Stomach (tissue), 8 donors: ENCODE measurements at regions not wholly inside any gene's neighbourhood (a gene's known extent, or its start where the extent isn't known, plus 50 kb on each side); places are given as distances from the start of the nearest gene placed in this dataset.

Source experiments
- DNase-seq, 2 donors: peaks; one replicate each; pipeline versions ENCODE4 v3.0.0 to v3.0.0-alpha.2; 2013 to 2019
- H3K27ac ChIP-seq, 5 donors: fragments of 200-600 bp in 4 of 5; sonication (generic) in 4 of 5; one replicate each; pipeline ENCODE4 v1.5.1; 2013 to 2019; ENCODE audit warnings: mild to moderate bottlenecking in 1 of 5, moderate library complexity in 1 of 5
- H3K27me3 ChIP-seq, 3 donors: fragments of 200-600 bp; sonication (generic); one replicate each; pipeline ENCODE4 v1.5.1; 2017 to 2019; ENCODE audit warnings: mixed run types in 1 of 3
- H3K36me3 ChIP-seq, 4 donors: fragments of 200-600 bp; sonication (generic); 1 replicate in 3 of 4; 2 replicates in 1 of 4; pipeline ENCODE4 v1.5.1; 2016 to 2019
- H3K4me1 ChIP-seq, 4 donors: fragments of 200-600 bp; sonication (generic); one replicate each; pipeline ENCODE4 v1.5.1; 2016 to 2019
- H3K4me3 ChIP-seq, 4 donors: fragments of 200-600 bp; sonication (generic) in 3 of 4; one replicate each; pipeline ENCODE4 v1.5.1; 2016 to 2019; ENCODE audit warnings: mild to moderate bottlenecking in 1 of 4
- H3K9me3 ChIP-seq, 4 donors: fragments of 200-600 bp; sonication (generic); one replicate each; pipeline ENCODE4 v1.5.1; 2016 to 2019
- EP300 ChIP-seq: sonication (generic); formaldehyde crosslinking; IDR thresholded peaks from one replicate; pipeline ENCODE4 v1.6.1; 2017; ENCODE audit warnings: antibody characterized with exemption
- POLR2A ChIP-seq, 4 donors: fragments of 450-650 bp; IDR thresholded peaks; one replicate each; pipeline ENCODE4 v1.6.1; 2016; ENCODE audit warnings: antibody characterized with exemption in 4 of 4, control low read depth in 2 of 4, mild to moderate bottlenecking in 1 of 4, moderate library complexity in 1 of 4
- POLR2AphosphoS5 ChIP-seq, 3 donors: sonication (generic); formaldehyde crosslinking; IDR thresholded peaks; one replicate each; pipeline ENCODE4 v1.6.1; 2016; ENCODE audit warnings: antibody characterized with exemption in 3 of 3
- WGBS, 5 donors: extraction: QIAGEN DNeasy Blood & Tissue Kit in 3 of 5; methylation state at CpG; one replicate each; pipeline versions ENCODE4 v1.1.5 to v1.1.7; 2013 to 2018; 5-methylcytosine and 5-hydroxymethylcytosine counted together
- intact Hi-C: fragments of 100-400 bp; cut with DNase I; formaldehyde crosslinking; loops from one replicate; pipeline ENCODE4 v1.15.1; 2023; ENCODE audit warnings: low total_unique reads
- TF ChIP-seq, protein P1 (sequence below), 7 experiments: fragments of 450-650 bp in 4 of 7; fragments of 200-600 bp in 3 of 7; sonication (generic) in 3 of 7; IDR thresholded peaks; one replicate each; pipeline ENCODE4 v1.5.1; 2016 to 2019; ENCODE audit warnings: antibody characterized with exemption in 7 of 7, control low read depth in 2 of 7, mild to moderate bottlenecking in 1 of 7
- donor health status: healthy with polysubstance abuse.
- donor health status: Bipolar disorder and iron deficiency.
- donor health status: healthy.

GRCh38 chr10:118407777-118408176, 65.7 kb upstream of the FAM204A start:
- no peak for TF ChIP-seq POLR2AphosphoS5 (IDR thresholded peaks at IDR 0.05)
- TF ChIP-seq, protein P1, sequence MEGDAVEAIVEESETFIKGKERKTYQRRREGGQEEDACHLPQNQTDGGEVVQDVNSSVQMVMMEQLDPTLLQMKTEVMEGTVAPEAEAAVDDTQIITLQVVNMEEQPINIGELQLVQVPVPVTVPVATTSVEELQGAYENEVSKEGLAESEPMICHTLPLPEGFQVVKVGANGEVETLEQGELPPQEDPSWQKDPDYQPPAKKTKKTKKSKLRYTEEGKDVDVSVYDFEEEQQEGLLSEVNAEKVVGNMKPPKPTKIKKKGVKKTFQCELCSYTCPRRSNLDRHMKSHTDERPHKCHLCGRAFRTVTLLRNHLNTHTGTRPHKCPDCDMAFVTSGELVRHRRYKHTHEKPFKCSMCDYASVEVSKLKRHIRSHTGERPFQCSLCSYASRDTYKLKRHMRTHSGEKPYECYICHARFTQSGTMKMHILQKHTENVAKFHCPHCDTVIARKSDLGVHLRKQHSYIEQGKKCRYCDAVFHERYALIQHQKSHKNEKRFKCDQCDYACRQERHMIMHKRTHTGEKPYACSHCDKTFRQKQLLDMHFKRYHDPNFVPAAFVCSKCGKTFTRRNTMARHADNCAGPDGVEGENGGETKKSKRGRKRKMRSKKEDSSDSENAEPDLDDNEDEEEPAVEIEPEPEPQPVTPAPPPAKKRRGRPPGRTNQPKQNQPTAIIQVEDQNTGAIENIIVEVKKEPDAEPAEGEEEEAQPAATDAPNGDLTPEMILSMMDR (IDR thresholded peaks at IDR 0.05), result no peak
- TF ChIP-seq EP300, result no peak
- TF ChIP-seq POLR2A (IDR thresholded peaks at IDR 0.05), result no peak
- Histone ChIP-seq H3K36me3 (no peaks in the 10 kb centered on the region), H3K4me1 (no peaks in the 10 kb centered on the region), H3K27ac (no peak overlapping the region), H3K9me3 (no peaks in the 10 kb centered on the region), H3K4me3 (no peak overlapping the region), H3K27me3 (peaks cover 0 to 40% (median 0%) of the 10 kb centered on the region in 3 donors)
- DNase-seq, result no peak
- WGBS, 5 donors, result 62 to 78% (median 68%) methylated on average over 5 of the region's 5 CpGs
- intact Hi-C loops, result no loop called here

DNA sequence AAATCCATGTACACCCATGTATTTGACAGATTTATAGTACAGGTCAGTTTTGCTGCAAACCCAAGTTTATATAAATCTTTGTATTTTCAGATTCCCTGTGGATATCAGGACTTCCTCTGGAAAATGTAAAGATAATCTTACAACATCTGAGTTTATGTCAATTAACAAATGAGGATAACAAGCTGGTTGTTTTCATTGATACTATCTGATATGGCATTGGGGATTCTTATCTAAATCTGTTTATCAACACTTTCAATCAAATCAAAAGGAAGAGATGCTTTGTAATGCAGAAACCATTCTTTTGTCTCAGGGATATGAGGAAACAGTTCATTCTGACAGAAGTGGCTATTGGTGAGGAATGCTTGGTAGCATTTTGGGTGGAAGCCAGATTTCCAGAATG, 64.9 kb upstream of the FAM204A start:
- H3K4me1 ChIP-seq, result no peaks in the 10 kb centered on the region
- H3K4me3 ChIP-seq, result no peak overlapping the region
- no peaks in the 10 kb centered on the region for H3K36me3 ChIP-seq
- peaks cover 0 to under 1% (median 0%) of the 10 kb centered on the region in 4 donors for H3K9me3 ChIP-seq
- H3K27me3 ChIP-seq, result peaks cover 0 to 35% (median 0%) of the 10 kb centered on the region in 3 donors
- DNase-seq, result no peak
- intact Hi-C loops, result no loop called here
- H3K27ac ChIP-seq, result no peak overlapping the region
- TF ChIP-seq POLR2AphosphoS5 (IDR thresholded peaks at IDR 0.05) (no peak), EP300 (no peak), POLR2A (IDR thresholded peaks at IDR 0.05) (no peak)
- TF ChIP-seq, protein P1 (IDR thresholded peaks at IDR 0.05), result no peak

- H3K9me3 ChIP-seq, result peaks cover 0 to 10% (median 0%) of the 10 kb centered on the region in 4 donors
- TF ChIP-seq POLR2A (IDR thresholded peaks at IDR 0.05), result no peak
- no peak for TF ChIP-seq POLR2AphosphoS5 (IDR thresholded peaks at IDR 0.05)
- TF ChIP-seq, protein P1 (IDR thresholded peaks at IDR 0.05), result no peak
- no peak for TF ChIP-seq EP300
- DNase-seq, result peak in 1 of 2 donors; percentile 24
- no peaks in the 10 kb centered on the region for H3K4me1 ChIP-seq
- H3K27ac ChIP-seq, result no peak overlapping the region
- WGBS, 5 donors, result 47 to 62% (median 54%) methylated on average over 3 of the region's 3 CpGs
- no peaks in the 10 kb centered on the region for H3K36me3 ChIP-seq
- peaks cover 0 to 33% (median 0%) of the 10 kb centered on the region in 3 donors for H3K27me3 ChIP-seq
- intact Hi-C loops, result no loop called here
- H3K4me3 ChIP-seq, result no peak overlapping the region
Measured at GRCh38 chr10:118405928-118406327, 63.8 kb upstream of the FAM204A start.

DNA sequence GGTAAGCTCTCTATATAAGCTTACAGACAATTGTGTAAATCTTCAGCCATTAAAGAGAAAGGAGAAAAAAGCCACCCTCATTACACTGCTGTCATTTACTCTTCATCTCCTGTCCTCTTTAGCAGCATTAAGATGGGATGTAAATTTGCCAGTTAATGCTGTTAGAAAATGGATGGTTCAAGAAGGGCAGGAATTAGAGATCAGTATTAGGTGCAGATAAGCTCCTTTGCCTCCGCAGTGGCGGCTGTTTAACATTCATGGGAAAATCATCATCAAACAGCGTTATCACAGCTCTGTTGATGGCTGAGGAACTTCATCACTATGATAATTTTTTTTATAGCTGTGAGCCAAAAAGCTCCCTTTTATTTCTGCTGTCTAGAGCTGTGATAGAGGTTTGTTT, 61.8 kb upstream of the FAM204A start:
- intact Hi-C loops, result no loop called here
- Histone ChIP-seq H3K27me3 (peaks cover 0 to 24% (median 0%) of the 10 kb centered on the region in 3 donors), H3K27ac (no peak overlapping the region), H3K4me3 (no peak overlapping the region), H3K4me1 (no peaks in the 10 kb centered on the region), H3K36me3 (no peaks in the 10 kb centered on the region), H3K9me3 (peaks cover 0 to 10% (median 0%) of the 10 kb centered on the region in 4 donors)
- TF ChIP-seq POLR2AphosphoS5 (IDR thresholded peaks at IDR 0.05) (no peak), POLR2A (IDR thresholded peaks at IDR 0.05) (no peak), EP300 (no peak)
- TF ChIP-seq, protein P1 (IDR thresholded peaks at IDR 0.05), result no peak
- 19 to 39% (median 38%) methylated on average over 3 of the region's 3 CpGs for WGBS, 5 donors
- no peak for DNase-seq
